ENCODE measurements at regions not wholly inside any gene's neighbourhood (a gene's known extent, or its start where the extent isn't known, plus 50 kb on each side); places are given as distances from the start of the nearest gene placed in this dataset.
"Not testable (repeated sequence)": the region's sequence is repeated elsewhere in the genome, so short reads cannot be mapped to it uniquely, and the experiment has no call there.

DNA sequence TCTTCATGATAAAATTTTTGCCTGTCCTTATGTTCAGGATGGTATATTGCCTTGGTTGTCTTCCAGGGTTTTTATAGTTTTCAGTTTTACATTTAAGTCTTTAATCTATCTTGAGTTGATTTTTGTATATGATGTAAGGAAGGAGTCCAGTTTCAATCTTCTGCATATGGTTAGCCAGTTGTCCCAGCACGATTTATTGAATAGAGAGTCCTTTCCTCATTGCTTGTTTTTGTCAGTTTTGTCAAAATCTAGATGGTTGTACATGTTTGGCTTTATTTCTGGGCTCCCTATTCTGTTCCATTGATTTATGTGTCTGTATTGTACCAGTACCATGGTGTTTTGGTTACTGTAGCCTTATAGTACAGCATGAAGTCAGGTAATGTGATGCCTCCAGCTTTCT is 91.6 kb upstream of the FAM98A start:
- not testable (repeated sequence) for DNase-seq (ENCODE audit: low read depth)

DNA sequence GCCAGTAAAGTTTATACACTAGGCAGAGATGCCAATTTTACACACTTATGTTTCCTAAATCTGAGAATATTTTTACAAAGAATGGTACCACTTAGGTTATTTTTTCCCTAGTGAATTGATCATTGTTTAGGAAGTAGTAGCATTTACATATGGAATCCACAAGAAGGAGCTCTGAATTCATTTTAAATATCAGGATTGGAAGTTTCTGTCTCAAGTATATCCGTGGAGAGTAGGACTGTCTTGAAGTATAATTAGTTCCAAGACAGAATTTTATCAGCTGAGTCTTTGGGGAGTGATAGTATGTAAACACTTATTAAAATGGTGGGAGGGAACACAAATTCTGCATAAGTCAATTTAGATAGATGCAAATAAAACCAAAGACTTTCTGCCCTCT is 82.3 kb upstream of the FAM98A start:
- DNase-seq (ENCODE audit: low read depth): no peak

DNA sequence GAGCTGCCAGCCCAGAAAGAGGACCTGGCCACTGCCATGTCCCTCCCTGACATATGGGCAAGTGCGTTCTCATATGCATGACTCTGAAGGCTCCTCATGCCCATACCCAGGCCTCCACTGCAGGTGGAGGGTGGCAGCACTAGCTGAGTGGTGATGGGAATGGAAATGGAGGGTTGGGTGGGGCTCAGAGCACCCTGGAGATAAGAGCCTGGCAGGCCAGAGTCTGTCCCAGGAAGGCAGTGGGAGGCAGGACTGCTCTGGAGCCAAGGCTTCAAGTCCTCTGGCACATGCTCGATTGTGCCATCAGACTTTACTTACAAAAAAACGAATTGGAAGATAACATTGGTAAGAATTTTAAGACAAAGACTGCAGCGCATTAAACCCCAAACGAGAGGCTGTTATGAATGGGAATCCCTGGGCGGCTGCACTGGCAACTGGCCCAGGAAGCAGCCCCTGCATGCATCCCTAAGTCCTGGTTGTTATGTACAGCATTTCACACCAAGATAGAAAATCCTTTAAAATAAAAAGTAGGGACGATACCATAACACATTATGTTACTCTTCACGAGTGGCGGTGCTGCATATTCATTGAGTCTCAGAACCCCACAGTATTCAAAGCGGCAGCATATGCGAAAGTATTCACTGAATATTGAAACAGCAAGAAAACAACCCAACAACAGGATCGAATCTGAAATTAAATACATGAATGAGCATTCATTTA is 81.7 kb upstream of the FAM98A start:
- no peak for DNase-seq (ENCODE audit: low read depth)

DNA sequence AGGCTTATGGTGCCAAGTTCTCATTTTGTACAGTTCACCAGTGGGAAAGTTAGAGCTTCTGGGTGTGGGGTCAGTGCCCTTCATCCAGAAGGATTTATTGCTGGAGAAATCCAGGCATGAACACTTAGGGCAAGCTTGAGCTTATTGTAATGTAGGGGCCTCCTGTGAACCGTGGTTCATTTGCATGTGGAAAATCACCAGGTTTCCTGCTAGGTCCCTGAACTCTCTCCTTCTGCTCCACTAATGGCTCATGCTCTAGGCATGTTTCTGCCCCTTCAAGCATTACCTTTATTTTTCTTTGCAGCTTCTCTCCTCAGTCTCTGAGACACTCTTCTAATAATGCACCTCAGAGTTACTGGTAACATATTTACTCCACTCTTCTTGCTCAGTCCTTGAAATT is 79.3 kb upstream of the FAM98A start:
- DNase-seq (ENCODE audit: low read depth): no peak

DNA sequence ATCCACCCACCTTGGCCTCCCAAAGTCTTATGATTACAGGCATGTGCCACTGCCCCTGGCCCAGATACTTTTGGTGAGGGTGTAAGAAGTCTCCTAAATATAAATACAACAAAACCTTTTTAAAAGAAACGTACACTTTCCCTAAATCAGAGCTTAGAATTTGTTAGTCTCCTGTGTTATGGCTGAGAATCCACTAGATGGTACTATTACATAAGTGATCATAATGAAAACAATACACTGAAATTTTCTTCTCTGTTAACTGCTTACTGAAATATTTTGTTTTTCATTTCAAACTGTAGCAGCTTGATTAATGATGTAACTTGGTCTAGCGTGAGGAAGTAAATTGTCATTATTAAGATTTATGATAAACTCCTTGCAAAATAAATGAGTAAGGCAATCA is 74.8 kb upstream of the FAM98A start:
- no peak for DNase-seq (ENCODE audit: low read depth)

DNA sequence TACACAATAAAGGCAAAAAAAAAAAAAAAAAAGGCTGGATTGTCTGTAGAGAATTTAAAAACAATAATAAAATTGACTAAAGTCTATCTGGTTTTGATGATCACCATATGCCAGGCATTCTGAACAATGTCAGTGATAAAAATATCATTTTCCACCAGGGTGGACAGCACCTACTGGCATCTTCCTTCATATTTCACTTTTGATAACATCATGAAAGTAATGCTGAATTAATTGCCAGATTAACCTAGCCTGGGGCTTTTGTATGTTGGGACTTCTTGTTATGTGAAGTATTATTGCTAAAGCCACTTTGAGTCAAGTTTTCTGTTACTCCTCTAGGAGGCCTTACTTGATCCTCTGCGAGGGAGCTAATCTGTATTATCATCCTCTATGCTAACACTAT is 73.8 kb upstream of the FAM98A start:
- DNase-seq (ENCODE audit: low read depth): no peak

DNA sequence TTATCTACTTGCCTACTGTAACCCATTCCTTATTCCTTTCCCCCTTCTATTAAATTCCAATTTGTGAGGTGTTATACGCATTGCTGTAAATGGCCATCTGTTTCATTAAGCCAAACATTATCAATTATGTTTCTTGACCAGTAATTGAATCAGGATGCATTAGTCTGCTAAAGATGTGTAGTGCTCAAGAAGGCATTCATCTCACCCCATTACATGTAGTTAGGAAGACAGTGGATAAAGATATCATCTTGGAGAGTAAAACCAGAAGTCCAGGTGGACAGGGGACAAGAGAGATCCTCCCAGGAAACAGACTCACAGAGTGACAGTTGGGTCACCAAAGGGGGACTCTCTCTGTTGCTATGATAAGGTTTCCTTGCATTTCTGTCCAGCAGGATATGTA is 73.3 kb upstream of the FAM98A start:
- DNase-seq (ENCODE audit: low read depth): no peak

DNA sequence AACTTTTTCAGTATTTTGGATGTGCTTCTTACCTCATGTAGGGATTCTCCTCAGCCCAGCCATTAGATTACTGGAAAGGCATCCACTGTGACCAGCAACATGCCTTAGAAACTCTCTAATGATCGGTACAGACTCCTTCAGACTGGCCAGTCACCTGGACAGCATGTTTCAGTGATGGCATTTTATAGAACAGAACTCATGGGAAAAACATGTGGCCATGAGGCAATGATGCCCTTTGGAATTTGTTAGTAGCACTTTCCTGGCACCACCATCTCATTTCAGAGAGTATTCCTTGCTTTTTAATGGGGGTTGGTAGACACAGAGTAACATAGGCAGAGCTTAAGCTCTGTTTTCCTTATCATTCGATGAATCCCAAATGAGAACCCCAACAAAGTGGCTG is 72.1 kb upstream of the FAM98A start:
- DNase-seq (ENCODE audit: low read depth): no peak

DNA sequence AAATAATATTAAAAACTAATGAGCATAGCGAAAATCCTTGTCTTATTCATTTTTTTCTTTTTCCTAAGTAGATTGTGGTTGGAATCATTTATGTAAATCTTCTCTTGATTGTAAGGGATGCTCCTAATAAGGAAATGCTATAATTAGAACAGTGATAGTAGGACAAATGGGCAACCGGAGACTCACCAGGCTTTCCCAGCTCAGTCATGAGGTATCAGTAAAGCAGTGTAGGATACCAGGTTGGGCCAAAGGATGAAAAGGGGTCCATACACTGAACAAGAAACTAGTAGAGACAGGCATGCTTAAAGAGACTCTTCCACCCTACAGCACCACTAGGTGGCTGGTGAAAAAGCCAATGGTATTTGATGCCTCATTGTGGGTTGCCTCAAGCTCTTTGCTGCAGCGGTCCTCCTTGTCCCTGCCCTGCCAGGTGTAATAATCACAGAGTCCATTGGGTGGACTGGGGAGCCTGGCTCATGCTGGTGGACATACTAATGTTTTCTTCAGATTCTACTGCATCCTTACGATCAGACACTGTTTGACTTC is 71.4 kb upstream of the FAM98A start:
- no peak for DNase-seq (ENCODE audit: low read depth)

DNA sequence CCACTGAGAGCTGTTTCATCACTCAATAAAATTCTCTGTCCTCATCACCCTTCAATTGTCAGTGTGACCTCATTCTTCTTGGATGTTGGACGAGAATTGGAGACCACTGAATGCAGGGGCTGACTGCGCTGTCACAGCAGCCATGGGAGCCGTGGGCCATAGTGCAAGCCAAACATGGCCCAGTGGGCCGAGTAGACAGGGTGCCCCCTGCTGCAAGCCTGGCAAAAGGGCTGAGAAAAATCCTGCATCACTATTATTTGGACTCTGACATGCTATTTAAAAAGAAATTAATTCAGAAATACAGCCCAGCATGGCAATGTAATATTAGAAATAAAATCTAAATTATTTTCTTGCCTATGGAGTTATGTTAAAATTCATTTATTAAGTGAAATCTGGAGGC is 67.8 kb upstream of the FAM98A start:
- DNase-seq (ENCODE audit: low read depth): no peak

DNA sequence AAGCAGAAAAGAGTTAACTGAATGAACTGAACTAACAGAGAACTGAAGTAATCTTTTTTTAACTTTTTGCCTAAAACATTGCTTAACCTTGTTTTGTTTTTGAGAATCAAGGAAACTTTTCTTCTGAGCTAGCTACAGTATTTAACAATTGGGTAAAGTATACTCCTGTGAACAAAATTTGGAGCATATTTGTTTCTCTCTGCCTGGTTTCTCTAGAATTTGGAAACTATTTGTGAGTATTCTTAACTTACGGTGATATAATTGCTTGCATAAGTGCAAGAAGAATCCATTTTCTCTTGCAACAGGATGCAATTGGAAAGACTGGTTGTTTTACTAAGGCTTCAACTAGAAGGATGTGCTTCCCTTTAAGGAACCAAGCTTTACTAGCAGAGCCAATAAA is 65.9 kb upstream of the FAM98A start:
- no peak for DNase-seq (ENCODE audit: low read depth)

DNA sequence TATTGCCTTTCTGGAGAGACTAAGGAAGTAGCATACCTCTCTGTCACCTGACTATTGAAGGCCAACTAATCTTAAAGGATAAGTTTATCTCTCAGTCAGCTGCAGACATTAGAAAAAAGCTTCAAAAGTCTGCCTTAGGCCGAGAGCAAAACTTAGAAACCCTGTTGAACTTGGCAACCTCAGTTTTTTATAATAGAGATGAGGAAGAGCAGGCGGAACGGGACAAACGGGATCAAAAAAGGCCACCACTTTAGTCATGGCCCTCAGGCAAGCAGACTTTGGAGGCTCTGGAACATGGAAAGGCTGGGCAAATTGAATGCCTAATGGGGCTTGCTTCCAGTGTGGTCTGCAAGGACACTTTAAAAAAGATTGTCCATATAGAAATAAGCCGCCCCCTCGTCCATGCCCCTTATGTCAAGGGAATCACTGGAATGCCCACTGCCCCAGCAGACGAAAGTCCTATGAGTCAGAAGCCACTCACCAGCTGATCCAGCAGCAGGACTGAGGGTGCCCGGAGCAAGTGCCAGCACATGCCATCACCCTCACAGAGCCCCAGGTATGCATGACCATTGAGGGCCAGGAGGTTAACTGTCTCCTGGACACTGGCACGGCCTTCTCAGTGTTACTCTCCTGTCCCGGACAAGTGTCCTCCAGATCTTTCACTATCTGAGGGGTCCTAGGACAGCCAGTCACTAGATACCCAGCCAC is 61.5 kb upstream of the FAM98A start:
- no peak for DNase-seq (ENCODE audit: low read depth)

DNA sequence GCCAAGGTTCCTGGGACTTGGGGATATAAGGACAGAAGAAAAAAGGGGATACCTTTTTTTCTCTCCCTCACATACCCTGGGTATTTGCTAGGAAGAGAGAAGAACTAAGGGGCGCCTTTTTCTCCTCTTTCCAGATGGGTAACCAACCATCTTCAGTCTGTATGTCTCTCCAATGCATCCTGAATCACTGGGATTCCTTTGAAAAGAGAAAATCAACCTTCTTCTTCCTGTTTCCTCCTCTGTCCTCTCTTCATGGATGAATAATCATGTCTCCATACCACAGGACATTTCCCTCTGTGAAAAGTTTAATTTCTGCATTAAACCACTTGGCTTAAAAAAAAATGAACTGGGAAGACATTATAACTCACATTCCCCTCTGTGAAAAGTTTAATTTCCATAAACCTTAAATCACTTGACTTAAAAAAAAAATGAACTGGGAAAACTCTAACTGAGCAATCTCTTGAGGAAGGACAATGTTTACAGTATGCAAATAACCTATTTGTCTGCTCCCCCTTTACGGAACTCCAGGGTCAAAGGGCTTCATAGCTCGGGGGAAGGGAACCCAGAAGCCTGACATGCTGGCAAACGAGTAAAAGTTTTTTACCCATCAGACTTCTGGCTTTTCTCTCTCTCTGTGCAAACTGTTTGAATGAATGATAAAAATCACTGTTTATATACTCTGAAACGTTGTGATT is 56.7 kb upstream of the FAM98A start:
- no peak for DNase-seq (ENCODE audit: low read depth)

DNA sequence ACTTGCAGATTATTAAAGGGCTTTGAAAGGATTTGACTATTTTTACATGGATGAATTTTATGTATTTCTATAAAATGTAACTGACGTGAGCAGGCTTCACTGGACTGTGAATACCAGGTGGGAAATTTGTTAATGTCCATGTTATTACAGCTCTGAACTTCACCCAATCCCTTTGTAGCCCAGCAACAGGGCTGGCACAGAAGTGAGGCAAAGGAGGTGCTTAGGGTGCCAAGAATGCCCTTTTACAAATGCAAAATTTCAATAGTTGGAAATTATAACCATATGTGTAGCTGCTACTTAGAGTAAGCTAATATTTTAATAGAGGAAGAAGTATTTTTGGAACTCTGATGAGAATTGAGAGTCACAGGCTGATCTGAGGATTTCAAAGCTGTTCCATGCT is 53.7 kb upstream of the FAM98A start:
- DNase-seq (ENCODE audit: low read depth): no peak

DNA sequence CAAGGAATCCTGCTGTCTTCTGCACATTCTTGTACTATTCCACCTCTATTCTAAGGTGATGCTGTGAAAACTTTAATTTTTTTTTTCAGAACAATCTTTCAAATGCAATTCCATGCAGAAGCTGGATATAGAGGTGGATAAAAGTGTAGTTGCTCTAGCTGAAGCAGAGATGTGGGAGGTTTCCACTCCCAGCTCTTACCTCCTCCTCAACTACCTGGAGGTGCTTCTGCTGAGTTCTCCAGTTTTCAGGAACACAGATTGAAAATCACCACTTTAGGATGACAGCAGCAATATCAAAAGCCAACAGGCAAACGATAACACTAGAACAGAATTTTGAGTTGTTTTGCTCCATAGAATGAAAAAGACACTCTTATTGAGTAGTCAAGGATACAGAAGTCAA is 51.1 kb upstream of the FAM98A start:
- no peak for DNase-seq (ENCODE audit: low read depth)

All from GM04504 (cell line).